ENCODE measurements at regions not wholly inside any gene's neighbourhood (a gene's known extent, or its start where the extent isn't known, plus 50 kb on each side); places are given as distances from the start of the nearest gene placed in this dataset.

GRCh38 chr2:9115229-9115628, 91.4 kb upstream of the ASAP2 start:
- TF ChIP-seq CTCF (conservative IDR thresholded peaks at IDR 0.05 in 1 of 2, IDR thresholded peaks at IDR 0.05 in 1 of 2; ENCODE audit: low read depth in 1 of 2, low read length in 2 of 2) (no peak), EZH2 (IDR thresholded peaks at IDR 0.05; ENCODE audit: low read length, missing control alignments) (no peak)

All from fibroblast of lung (primary cell).